GM13977 (cell line): ENCODE measurements at regions not wholly inside any gene's neighbourhood (a gene's known extent, or its start where the extent isn't known, plus 50 kb on each side); places are given as distances from the start of the nearest gene placed in this dataset.

ENCODE experiments used
- DNase-seq: peaks from one replicate; pipeline ENCODE4 v3.0.0; 2012; ENCODE audit warnings: low spot score
- in situ Hi-C: fragments of 300-500 bp; cut with MboI; formaldehyde crosslinking; loops from one replicate; pipeline ENCODE4 v1.12.0; 2022; ENCODE audit warnings: low sequenced_read_pairs, low pct_unique_long_range_greater_than_20kb, mixed read lengths, inconsistent platforms; ENCODE audit not compliant: unreplicated experiment
- TF ChIP-seq, protein P1 (sequence below): IDR thresholded peaks from 2 replicates; pipeline ENCODE4 v1.5.1; 2012; ENCODE audit warnings: mild to moderate bottlenecking, control low read depth; ENCODE audit not compliant: insufficient read depth; ENCODE audit errors: extremely low read depth, missing control alignments

DNA sequence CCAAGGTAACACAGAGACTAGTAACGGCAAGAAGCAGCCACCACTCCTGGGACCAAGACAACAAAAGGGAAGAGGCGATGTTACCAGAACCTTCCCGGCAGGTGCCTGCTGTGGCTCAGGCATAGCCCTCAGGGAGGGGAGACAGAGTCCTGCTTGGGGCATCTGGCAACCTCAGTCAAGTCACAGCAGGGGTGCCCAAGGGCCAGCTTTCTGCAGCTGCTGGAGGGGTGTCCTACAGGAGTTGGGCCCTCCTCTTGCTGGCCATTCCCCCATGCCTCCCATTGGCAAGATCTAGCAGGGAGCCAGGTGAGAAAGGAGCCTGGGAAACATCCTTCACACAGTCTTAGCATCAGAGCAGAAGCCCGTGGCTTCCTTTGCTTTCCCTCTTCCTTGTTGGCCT is 197.3 kb upstream of the IL12A start:
- TF ChIP-seq, protein P1, sequence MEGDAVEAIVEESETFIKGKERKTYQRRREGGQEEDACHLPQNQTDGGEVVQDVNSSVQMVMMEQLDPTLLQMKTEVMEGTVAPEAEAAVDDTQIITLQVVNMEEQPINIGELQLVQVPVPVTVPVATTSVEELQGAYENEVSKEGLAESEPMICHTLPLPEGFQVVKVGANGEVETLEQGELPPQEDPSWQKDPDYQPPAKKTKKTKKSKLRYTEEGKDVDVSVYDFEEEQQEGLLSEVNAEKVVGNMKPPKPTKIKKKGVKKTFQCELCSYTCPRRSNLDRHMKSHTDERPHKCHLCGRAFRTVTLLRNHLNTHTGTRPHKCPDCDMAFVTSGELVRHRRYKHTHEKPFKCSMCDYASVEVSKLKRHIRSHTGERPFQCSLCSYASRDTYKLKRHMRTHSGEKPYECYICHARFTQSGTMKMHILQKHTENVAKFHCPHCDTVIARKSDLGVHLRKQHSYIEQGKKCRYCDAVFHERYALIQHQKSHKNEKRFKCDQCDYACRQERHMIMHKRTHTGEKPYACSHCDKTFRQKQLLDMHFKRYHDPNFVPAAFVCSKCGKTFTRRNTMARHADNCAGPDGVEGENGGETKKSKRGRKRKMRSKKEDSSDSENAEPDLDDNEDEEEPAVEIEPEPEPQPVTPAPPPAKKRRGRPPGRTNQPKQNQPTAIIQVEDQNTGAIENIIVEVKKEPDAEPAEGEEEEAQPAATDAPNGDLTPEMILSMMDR = no peak
- no peak for DNase-seq
- in situ Hi-C loops = no loop called here

DNA sequence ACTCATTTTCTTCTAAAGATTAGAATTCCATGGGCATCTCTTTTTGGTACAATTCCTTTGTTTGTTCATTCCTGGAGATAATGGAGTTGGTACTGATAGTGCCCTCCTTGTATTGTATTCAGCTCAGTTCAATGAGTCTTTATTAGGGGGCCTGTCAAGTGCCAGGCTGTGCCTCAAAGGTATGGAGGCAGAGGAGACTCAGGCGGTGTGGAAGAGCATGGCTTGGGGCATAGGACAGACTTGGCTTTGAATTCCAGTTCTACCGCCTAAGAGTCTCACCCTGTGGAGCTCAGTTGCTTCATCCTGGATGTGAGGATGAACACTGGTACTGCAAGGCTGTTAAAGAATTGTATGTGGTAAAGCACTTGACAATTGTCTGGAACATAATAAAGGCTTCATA is 196.6 kb upstream of the IL12A start:
- TF ChIP-seq, protein P1 = no peak
- no peak for DNase-seq
- in situ Hi-C loops = no loop called here

DNA sequence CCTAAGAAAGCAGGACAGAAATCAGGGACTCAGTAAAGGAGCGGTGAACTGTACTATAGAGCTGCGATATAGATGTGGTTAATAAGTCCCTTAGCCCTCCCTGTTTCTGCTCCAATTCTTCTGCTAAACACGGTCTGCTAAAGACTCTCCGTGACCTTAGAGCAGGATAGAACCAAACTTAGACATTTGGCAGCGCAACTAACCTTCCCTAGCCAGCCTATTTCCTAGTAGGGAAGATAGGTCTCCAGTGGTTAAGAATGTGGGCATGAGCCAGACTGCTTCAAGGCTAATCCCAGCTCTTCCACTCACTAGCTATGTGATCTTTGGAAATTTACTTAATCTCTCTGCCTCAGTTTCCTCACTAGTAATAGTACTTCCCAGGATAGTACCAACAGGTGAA is 193.6 kb upstream of the IL12A start:
- DNase-seq = no peak
- TF ChIP-seq, protein P1 = no peak
- in situ Hi-C loops = no loop called here

- TF ChIP-seq, protein P1 = no peak
- in situ Hi-C loops = no loop called here
Observed at GRCh38 chr3:159795681-159796175, 192.9 kb upstream of the IL12A start.

GRCh38 chr3:159796226-159796625 is 192.4 kb upstream of the IL12A start:
- no peak for DNase-seq
- in situ Hi-C loops = no loop called here
- TF ChIP-seq, protein P1 = no peak

More at GRCh38 chr3:159795681-159796175, 192.9 kb upstream of the IL12A start:
- no peak for DNase-seq

GRCh38 chr3:159796744-159797143 is 191.9 kb upstream of the IL12A start:
- in situ Hi-C loops = no loop called here
- no peak for DNase-seq
- TF ChIP-seq, protein P1 = no peak

DNA sequence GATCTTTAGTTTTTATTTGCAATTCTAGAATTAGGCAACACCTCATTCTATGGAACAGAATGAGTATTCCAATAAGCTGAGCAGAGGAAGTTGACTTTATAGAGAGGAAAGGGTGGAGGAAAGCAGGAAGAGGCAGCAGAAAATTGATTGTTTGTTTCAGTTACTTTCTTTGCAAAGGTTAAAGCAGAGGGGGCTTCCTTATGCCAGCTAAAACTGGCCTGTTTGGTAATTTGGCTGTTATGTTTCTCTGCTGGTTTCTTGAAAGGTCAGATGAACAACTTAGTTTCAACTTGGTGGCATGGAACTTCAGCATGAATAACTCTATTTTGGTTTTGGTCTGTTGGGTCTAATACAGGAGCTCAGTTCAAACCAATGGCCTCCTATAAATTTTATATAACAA is 190.9 kb upstream of the IL12A start:
- TF ChIP-seq, protein P1 = no peak
- no peak for DNase-seq
- in situ Hi-C loops = no loop called here
